Heart left ventricle (tissue), 16 donors: ENCODE measurements at regions not wholly inside any gene's neighbourhood (a gene's known extent, or its start where the extent isn't known, plus 50 kb on each side); places are given as distances from the start of the nearest gene placed in this dataset.

Experiments used
- ATAC-seq, 4 donors: fragments of 200-7000 bp; cut with Tn5 transposase; one replicate each; pipeline ENCODE4 v1.9.1; 2020 to 2022; ENCODE audit warnings: moderate library complexity in 4 of 4, mild to moderate bottlenecking in 3 of 4, moderate number of reproducible peaks in 1 of 4
- DNase-seq, 5 donors: peaks; one replicate each; pipeline ENCODE4 v3.0.0-alpha.2; 2020
- H3K27ac ChIP-seq, 12 donors: fragments of 200-600 bp; sonication (generic) in 4 of 12; one replicate each; pipeline versions ENCODE4 v1.5.0 to v1.8.0; 2016 to 2022; ENCODE audit warnings: mild to moderate bottlenecking in 2 of 12
- H3K27me3 ChIP-seq, 9 donors: fragments of 200-600 bp; sonication (generic) in 2 of 9; one replicate each; pipeline versions ENCODE4 v1.5.1 to v1.8.0; 2016 to 2022; ENCODE audit warnings: mild to moderate bottlenecking in 3 of 9
- H3K36me3 ChIP-seq, 9 donors: fragments of 200-600 bp; sonication (generic) in 2 of 9; one replicate each; pipeline versions ENCODE4 v1.5.0 to v1.8.0; 2018 to 2022; ENCODE audit warnings: mild to moderate bottlenecking in 2 of 9
- H3K4me1 ChIP-seq, 12 donors: fragments of 200-600 bp; sonication (generic) in 4 of 12; one replicate each; pipeline versions ENCODE4 v1.5.0 to v1.8.0; 2016 to 2022; ENCODE audit warnings: mild to moderate bottlenecking in 3 of 12
- H3K4me3 ChIP-seq, 12 donors: fragments of 200-600 bp; sonication (generic) in 4 of 12; one replicate each; pipeline versions ENCODE4 v1.5.0 to v1.8.0; 2017 to 2022; ENCODE audit warnings: mild to moderate bottlenecking in 9 of 12, moderate library complexity in 4 of 12
- H3K9me3 ChIP-seq, 12 donors: fragments of 200-600 bp; sonication (generic) in 4 of 12; one replicate each; pipeline versions ENCODE4 v1.5.0 to v1.8.0; 2016 to 2022; ENCODE audit warnings: mild to moderate bottlenecking in 1 of 12
- CTCF ChIP-seq, 12 donors: fragments of 200-600 bp; sonication (generic) in 4 of 12; IDR thresholded peaks; one replicate each; pipeline versions ENCODE4 v1.5.0 to v1.8.0; 2018 to 2022; ENCODE audit warnings: antibody characterized with exemption in 12 of 12, mild to moderate bottlenecking in 5 of 12
- POLR2A ChIP-seq, 2 donors: fragments of 450-650 bp; IDR thresholded peaks; one replicate each; pipeline ENCODE4 v1.6.1; 2017; ENCODE audit warnings: antibody characterized with exemption in 2 of 2, mild to moderate bottlenecking in 2 of 2, moderate library complexity in 2 of 2
- WGBS, 4 donors: extraction: QIAGEN DNeasy Blood & Tissue Kit in 2 of 4; methylation state at CpG; one replicate each; pipeline versions ENCODE4 v1.1.5 to v1.1.7; 2013 to 2018; 5-methylcytosine and 5-hydroxymethylcytosine counted together
- intact Hi-C, 10 donors: fragments of 100-400 bp; cut with DNase I; formaldehyde crosslinking; loops; one replicate each; pipeline versions ENCODE4 v1.11.1 to v1.14.2; 2022
- donor health status: ischemic (EF 13 %, LVEDD 7.1; RV severe dilation, severe dysfunction).
- donor health status: healthy with polysubstance abuse.
- donor health status: DM: no; HTN: yes; CAD: no.
- donor health status: DM: no; HTN: no; CAD: no.
- donor health status: ischemic (EF 25% LVEDD 6.9; RV normal size, moderate dysfunction).
- donor health status: ischemic (EF 25% LVEDD 5.7; RV mildly dilated, moderate dysfunction).
- donor health status: healthy.
- donor health status: DM: yes; HTN: yes; CAD: no.
- donor health status: ischemic (EF 35%, LVEDD 5.7; RV mildly dilated, moderate dysfunction).
- donor health status: nonischemic (EF 11% LVEDD 7.7; RV severe dilation, severe dysfunction).
- donor health status: DM: yes; HTN: yes; CAD: no.
- donor health status: PGD.
- donor health status: ischemic (EF 29% LVEDD 5.4; RV normal size, mild dysfunction).
- donor health status: nonischemic (EF 23%, LVEDD 6.1; RV moderate dilation, normal function).

GRCh38 chr20:59414936-59415623 lies 114.7 kb downstream of the EDN3 start:
- no peak overlapping the region for H3K27ac ChIP-seq
- ATAC-seq (no peak), DNase-seq (no peak)
- WGBS, 4 donors: 85 to 91% (median 89%) methylated on average over 18 of the region's 18 CpGs
- H3K9me3 ChIP-seq: peaks cover 0 to 4% (median 0%) of the 10 kb centered on the region in 12 donors
- peaks cover 0 to 41% (median 7%) of the 10 kb centered on the region in 9 donors for H3K27me3 ChIP-seq
- intact Hi-C loops: no loop called here
- no peak overlapping the region for H3K4me3 ChIP-seq
- no peaks in the 10 kb centered on the region for H3K4me1 ChIP-seq
- no peak for TF ChIP-seq POLR2A (IDR thresholded peaks at IDR 0.05)
- no peak for TF ChIP-seq CTCF (IDR thresholded peaks at IDR 0.05)
- H3K36me3 ChIP-seq: no peaks in the 10 kb centered on the region

DNA sequence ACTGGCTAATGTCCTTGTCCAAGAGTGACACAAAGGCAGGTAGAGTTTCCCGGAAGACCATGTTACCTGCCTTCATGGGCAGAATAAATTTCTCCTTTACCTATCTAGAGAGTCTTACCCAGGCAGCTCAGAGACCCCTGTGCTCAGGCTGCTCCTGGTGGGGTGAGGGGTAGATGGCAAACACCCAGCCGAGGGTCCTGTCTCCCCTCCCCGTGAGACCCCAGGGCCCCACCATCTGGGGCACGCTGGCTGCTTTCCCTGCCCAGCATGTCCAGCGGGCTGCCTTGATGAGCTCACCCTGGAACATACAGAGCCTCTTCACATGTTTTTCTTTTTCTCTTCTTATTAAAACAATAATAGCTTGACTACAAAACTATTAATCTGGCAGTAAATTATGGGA lies 116.5 kb downstream of the EDN3 start:
- TF ChIP-seq POLR2A (IDR thresholded peaks at IDR 0.05) (no peak), CTCF (IDR thresholded peaks at IDR 0.05) (no peak)
- Histone ChIP-seq H3K9me3 (peaks cover 0 to 4% (median 0%) of the 10 kb centered on the region in 12 donors), H3K4me1 (no peaks in the 10 kb centered on the region), H3K36me3 (no peaks in the 10 kb centered on the region), H3K27me3 (peaks cover 0 to 28% (median 7%) of the 10 kb centered on the region in 9 donors), H3K4me3 (no peak overlapping the region), H3K27ac (no peak overlapping the region)
- ATAC-seq: no peak
- WGBS, 4 donors: 82 to 94% (median 88%) methylated on average over 5 of the region's 5 CpGs
- intact Hi-C loops: no loop called here
- DNase-seq: no peak

DNA sequence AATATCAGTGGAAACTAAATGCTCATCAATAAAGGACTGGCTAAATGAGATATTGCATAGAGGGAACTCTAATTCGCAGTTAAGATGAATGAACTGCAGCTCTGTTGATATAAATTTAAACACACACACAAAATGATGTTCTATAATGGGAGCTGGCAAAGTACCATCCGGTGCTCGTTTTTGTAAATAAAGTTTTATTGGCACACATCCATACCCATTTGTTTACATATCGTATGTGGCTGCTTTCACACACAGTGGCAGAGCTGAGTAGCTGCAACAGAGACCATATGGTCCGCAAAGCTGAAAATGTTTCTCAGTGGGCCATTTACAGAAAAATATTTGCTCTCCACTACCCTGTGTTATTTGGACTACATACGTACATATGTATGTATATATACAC lies 120.7 kb downstream of the EDN3 start:
- Histone ChIP-seq H3K27me3 (peaks cover 0 to 16% (median 5%) of the 10 kb centered on the region in 9 donors), H3K27ac (no peak overlapping the region), H3K4me1 (peaks cover 0 to 3% (median 0%) of the 10 kb centered on the region in 12 donors), H3K4me3 (no peak overlapping the region), H3K9me3 (no peaks in the 10 kb centered on the region), H3K36me3 (no peaks in the 10 kb centered on the region)
- 84 to 87% (median 87%) methylated on average over 6 of the region's 6 CpGs for WGBS, 4 donors
- intact Hi-C loops: no loop called here
- TF ChIP-seq CTCF (IDR thresholded peaks at IDR 0.05) (no peak), POLR2A (IDR thresholded peaks at IDR 0.05) (no peak)
- DNase-seq (no peak), ATAC-seq (no peak)

DNA sequence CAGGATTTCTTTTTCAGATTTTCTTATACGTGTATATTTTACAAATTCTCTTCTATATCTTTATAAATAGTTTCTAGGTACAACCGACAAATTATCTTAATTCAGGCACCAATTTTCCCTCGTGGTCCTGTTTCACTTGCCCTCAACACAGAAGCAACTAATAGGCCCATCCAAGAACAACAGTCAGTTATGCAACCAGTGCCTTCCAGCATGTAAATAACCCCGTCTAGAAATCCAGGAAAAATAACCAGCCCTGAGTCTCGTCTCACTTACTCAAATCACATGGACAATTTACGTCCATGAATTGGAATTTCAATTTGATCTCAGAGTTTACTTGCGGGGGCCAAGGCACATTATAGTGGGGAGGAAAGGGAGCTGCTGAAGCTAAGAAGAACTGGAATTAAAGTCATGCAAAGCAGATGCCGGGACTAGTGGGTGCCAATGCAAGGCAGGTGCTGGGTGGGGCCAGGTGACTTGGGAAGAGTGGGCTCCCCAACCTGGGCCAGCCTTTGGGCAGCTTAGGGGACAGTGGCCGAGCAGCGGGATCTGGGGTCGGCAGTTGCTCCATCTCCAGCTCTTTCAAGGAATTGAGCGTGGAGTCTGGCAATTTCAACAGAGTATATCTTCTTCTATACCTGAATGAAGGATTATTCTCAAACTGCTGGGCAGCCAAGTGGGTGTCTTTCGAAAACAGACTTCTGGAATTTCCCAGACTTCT lies 121.7 kb downstream of the EDN3 start:
- TF ChIP-seq CTCF (IDR thresholded peaks at IDR 0.05): no peak
- no peak for TF ChIP-seq POLR2A (IDR thresholded peaks at IDR 0.05)
- DNase-seq (no peak), ATAC-seq (peak in 2 of 4 donors; percentile 36 to 42)
- Histone ChIP-seq H3K4me3 (no peak overlapping the region), H3K36me3 (no peaks in the 10 kb centered on the region), H3K9me3 (no peaks in the 10 kb centered on the region), H3K4me1 (peaks cover 0 to 3% (median 0%) of the 10 kb centered on the region in 12 donors), H3K27me3 (peaks cover 0 to 13% (median 3%) of the 10 kb centered on the region in 9 donors), H3K27ac (no peak overlapping the region)
- 74 to 81% (median 78%) methylated on average over 13 of the region's 13 CpGs for WGBS, 4 donors
- intact Hi-C loops: no loop called here
